ENCODE measurements at regions not wholly inside any gene's neighbourhood (a gene's known extent, or its start where the extent isn't known, plus 50 kb on each side); places are given as distances from the start of the nearest gene placed in this dataset.

GRCh38 chr6:4459032-4459431 lies 317.2 kb upstream of the CDYL start (continued):
- TF ChIP-seq E2F1 (CRISPR knock-in tag; IDR thresholded peaks at IDR 0.05) (no peak), ATF3 (IDR thresholded peaks at IDR 0.05) (peak; percentile 80), ATF3 (CRISPR knock-in tag; conservative IDR thresholded peaks at IDR 0.05) (no peak), CTCF (IDR thresholded peaks at IDR 0.05 in 2 of 3, conservative IDR thresholded peaks at IDR 0.05 in 1 of 3; ENCODE audit: insufficient read depth in 2 of 3, low read depth in 1 of 3, low read length in 3 of 3) (no peak), KLF1 (tag; IDR thresholded peaks at IDR 0.05) (no peak), ZNF395 (CRISPR knock-in tag; IDR thresholded peaks at IDR 0.05) (peak; percentile 73; the same call in 1 of the 2 replicates), SIN3A (IDR thresholded peaks at IDR 0.05; ENCODE audit: borderline replicate concordance in 2 of 2, control insufficient read depth in 1 of 2, low read depth in 2 of 2, low read length in 2 of 2) (no peak), ATF7 (IDR thresholded peaks at IDR 0.05) (peak; percentile 19; the same call in 1 of the 2 replicates), RCOR1 (IDR thresholded peaks at IDR 0.05; ENCODE audit: borderline replicate concordance in 1 of 2, low read depth in 2 of 2, low read length in 2 of 2) (peak in 1 of 2 experiments; percentile 79; a peak in 2 of 4 replicates), MGA (IDR thresholded peaks at IDR 0.05) (peak; percentile 76)

All from K562 (cell line).